HG02610 (cell line): ENCODE measurements at regions not wholly inside any gene's neighbourhood (a gene's known extent, or its start where the extent isn't known, plus 50 kb on each side); places are given as distances from the start of the nearest gene placed in this dataset.

Experiments
- ATAC-seq: cut with Tn5 transposase; IDR thresholded peaks from one replicate; pipeline ENCODE4 v1.9.1; 2021; ENCODE audit warnings: mild to moderate bottlenecking, moderate library complexity; ENCODE audit not compliant: unreplicated experiment

- ATAC-seq, result no peak
Measured at GRCh38 chr5:82330530-82331270, 52.5 kb upstream of the RPS23 start.

- no peak for ATAC-seq
Measured at GRCh38 chr5:82329393-82329792, 51.2 kb upstream of the RPS23 start.
